Upper lobe of left lung (tissue), 6 donors: ENCODE measurements at regions not wholly inside any gene's neighbourhood (a gene's known extent, or its start where the extent isn't known, plus 50 kb on each side); places are given as distances from the start of the nearest gene placed in this dataset.

ENCODE experiments used
- ATAC-seq, 2 donors: fragments of 200-7000 bp; cut with Tn5 transposase; one replicate each; pipeline ENCODE4 v1.9.1; 2022; ENCODE audit warnings: mild to moderate bottlenecking in 2 of 2, moderate library complexity in 2 of 2; ENCODE audit not compliant: low FRiP score in 2 of 2
- DNase-seq, 2 donors: peaks; one replicate each; pipeline ENCODE4 v3.0.0-alpha.2; 2019 to 2020
- H3K27ac ChIP-seq, 4 donors: fragments of 200-600 bp; sonication (generic); one replicate each; pipeline ENCODE4 v1.5.1; 2016 to 2019
- H3K27me3 ChIP-seq, 4 donors: fragments of 200-600 bp; sonication (generic); one replicate each; pipeline ENCODE4 v1.5.1; 2017 to 2019
- H3K36me3 ChIP-seq, 4 donors: fragments of 200-600 bp; sonication (generic); one replicate each; pipeline ENCODE4 v1.5.1; 2016 to 2019
- H3K4me1 ChIP-seq, 4 donors: fragments of 200-600 bp; sonication (generic); one replicate each; pipeline ENCODE4 v1.5.1; 2018 to 2019
- H3K4me3 ChIP-seq, 4 donors: fragments of 200-600 bp; sonication (generic); one replicate each; pipeline ENCODE4 v1.5.1; 2017 to 2019; ENCODE audit warnings: mild to moderate bottlenecking in 2 of 4, moderate library complexity in 1 of 4
- H3K9me3 ChIP-seq, 4 donors: fragments of 200-600 bp; sonication (generic); one replicate each; pipeline ENCODE4 v1.5.1; 2018 to 2019
- CTCF ChIP-seq, 6 experiments: fragments of 450-650 bp in 4 of 6; fragments of 200-600 bp in 2 of 6; sonication (generic) in 2 of 6; IDR thresholded peaks; one replicate each; pipeline ENCODE4 v1.5.1; 2016 to 2019; ENCODE audit warnings: antibody characterized with exemption in 6 of 6
- EP300 ChIP-seq, 4 donors: sonication (generic); formaldehyde crosslinking; IDR thresholded peaks; one replicate each; pipeline ENCODE4 v1.5.1; 2017; ENCODE audit warnings: antibody characterized with exemption in 4 of 4, control low read depth in 2 of 4
- POLR2A ChIP-seq, 4 donors: fragments of 450-650 bp; IDR thresholded peaks; one replicate each; pipeline ENCODE4 v1.5.1; 2016 to 2017; ENCODE audit warnings: antibody characterized with exemption in 4 of 4, mild to moderate bottlenecking in 2 of 4
- POLR2AphosphoS5 ChIP-seq, 2 donors: sonication (generic); formaldehyde crosslinking; IDR thresholded peaks; one replicate each; pipeline ENCODE4 v1.5.1; 2017; ENCODE audit warnings: antibody characterized with exemption in 2 of 2
- WGBS, 2 donors: methylation state at CpG; one replicate each; pipeline ENCODE4 v1.1.5; 2017 to 2018; 5-methylcytosine and 5-hydroxymethylcytosine counted together
- donor health status: DM: no; HTN: no; CAD: no; lungs with moderate emphysema.
- donor health status: DM: no; HTN: yes; CAD: no; lungs with severe emphysema.

- TF ChIP-seq POLR2A (IDR thresholded peaks at IDR 0.05) (no peak), EP300 (IDR thresholded peaks at IDR 0.05) (no peak), POLR2AphosphoS5 (IDR thresholded peaks at IDR 0.05) (no peak), CTCF (IDR thresholded peaks at IDR 0.05) (no peak)
- Histone ChIP-seq H3K4me1 (no peaks in the 10 kb centered on the region), H3K9me3 (peaks cover 0 to 8% (median 0%) of the 10 kb centered on the region in 4 donors), H3K27ac (no peak overlapping the region), H3K4me3 (no peak overlapping the region), H3K36me3 (no peaks in the 10 kb centered on the region), H3K27me3 (no peaks in the 10 kb centered on the region)
- WGBS, 2 donors = 83 to 86% methylated on average over 35 to 37 of the region's 60 CpGs
- DNase-seq (peak in 1 of 2 donors; percentile 79), ATAC-seq (peak; percentile 28 to 69)
Observed at GRCh38 chr7:52273685-52274610, 761.5 kb upstream of the POM121L12 start.

GRCh38 chr7:52271703-52272102, 763.7 kb upstream of the POM121L12 start:
- peaks cover 0 to 8% (median 0%) of the 10 kb centered on the region in 4 donors for H3K9me3 ChIP-seq
- no peak for DNase-seq
- H3K4me3 ChIP-seq = no peak overlapping the region
- 96 to 98% methylated on average over 3 of the region's 3 CpGs for WGBS, 2 donors
- no peak overlapping the region for H3K27ac ChIP-seq
- H3K36me3 ChIP-seq = no peaks in the 10 kb centered on the region
- no peak for ATAC-seq
- H3K4me1 ChIP-seq = no peaks in the 10 kb centered on the region
- TF ChIP-seq POLR2A (IDR thresholded peaks at IDR 0.05) = no peak
- no peak for TF ChIP-seq POLR2AphosphoS5 (IDR thresholded peaks at IDR 0.05)
- TF ChIP-seq CTCF (IDR thresholded peaks at IDR 0.05) = no peak
- TF ChIP-seq EP300 (IDR thresholded peaks at IDR 0.05) = no peak
- no peaks in the 10 kb centered on the region for H3K27me3 ChIP-seq

- 47 to 56% methylated on average over 3 of the region's 3 CpGs for WGBS, 2 donors
- no peak for ATAC-seq
- TF ChIP-seq CTCF (IDR thresholded peaks at IDR 0.05) (no peak), POLR2A (IDR thresholded peaks at IDR 0.05) (no peak), POLR2AphosphoS5 (IDR thresholded peaks at IDR 0.05) (no peak), EP300 (IDR thresholded peaks at IDR 0.05) (no peak)
Observed at GRCh38 chr7:52270301-52270700, 765.1 kb upstream of the POM121L12 start.

GRCh38 chr7:52269669-52270068, 765.8 kb upstream of the POM121L12 start:
- Histone ChIP-seq H3K36me3 (no peaks in the 10 kb centered on the region), H3K4me3 (no peak overlapping the region), H3K4me1 (no peaks in the 10 kb centered on the region), H3K27ac (no peak overlapping the region), H3K9me3 (peaks cover 0 to 8% (median 0%) of the 10 kb centered on the region in 4 donors), H3K27me3 (no peaks in the 10 kb centered on the region)
- TF ChIP-seq POLR2A (IDR thresholded peaks at IDR 0.05) = no peak
- no peak for TF ChIP-seq EP300 (IDR thresholded peaks at IDR 0.05)
- no peak for TF ChIP-seq POLR2AphosphoS5 (IDR thresholded peaks at IDR 0.05)
- TF ChIP-seq CTCF (IDR thresholded peaks at IDR 0.05) = no peak
- WGBS, 2 donors = 65% methylated on average over 2 of the region's 2 CpGs
- DNase-seq (no peak), ATAC-seq (no peak)

More at GRCh38 chr7:52270301-52270700, 765.1 kb upstream of the POM121L12 start:
- no peaks in the 10 kb centered on the region for H3K27me3 ChIP-seq
- H3K4me3 ChIP-seq = no peak overlapping the region
- H3K4me1 ChIP-seq = no peaks in the 10 kb centered on the region
- H3K27ac ChIP-seq = no peak overlapping the region
- DNase-seq = no peak
- H3K9me3 ChIP-seq = peaks cover 0 to 8% (median 0%) of the 10 kb centered on the region in 4 donors
- H3K36me3 ChIP-seq = no peaks in the 10 kb centered on the region
